ENCODE measurements at regions not wholly inside any gene's neighbourhood (a gene's known extent, or its start where the extent isn't known, plus 50 kb on each side); places are given as distances from the start of the nearest gene placed in this dataset.
A peak's percentile ranks its signal among the peaks of the same experiment; 100 is the strongest.
"Not testable (repeated sequence)": the region's sequence is repeated elsewhere in the genome, so short reads cannot be mapped to it uniquely, and the experiment has no call there.

GRCh38 chrX:111581086-111581485, 69.6 kb downstream of the SERTM2 start:
- Histone ChIP-seq H3K9me2 (ENCODE audit: insufficient read depth) (no peaks in the 10 kb centered on the region), H3K4me2 (no peak overlapping the region), H3K36me3 (ENCODE audit: low read depth) (no peaks in the 10 kb centered on the region), H3F3A (ENCODE audit: insufficient read depth, low read depth) (no peaks in the 10 kb centered on the region), H3K79me2 (ENCODE audit: low read depth) (no peaks in the 10 kb centered on the region), H3K4me3 (no peak overlapping the region), H3K27ac (no peak overlapping the region), H2AFZ (no peak overlapping the region), H3K9me3 (ENCODE audit: insufficient read depth, low read depth) (no peaks in the 10 kb centered on the region), H4K20me1 (ENCODE audit: insufficient read depth) (no peaks in the 10 kb centered on the region), H3K27me3 (ENCODE audit: insufficient read depth, low read depth) (no peaks in the 10 kb centered on the region), H3K4me1 (replicated peaks; ENCODE audit: insufficient read depth) (no peaks in the 10 kb centered on the region)
- no TSS peak for BruUV-seq (replicated peaks)
- DNase-seq: no peak
- no peak for TF ChIP-seq CTCF (conservative IDR thresholded peaks at IDR 0.05)
- no peak for TF ChIP-seq EZH2 (IDR thresholded peaks at IDR 0.05; ENCODE audit: low read depth)
- intact Hi-C loops (cut with micrococcal nuclease; ENCODE audit: unreplicated experiment): no loop called here
- POLR2A ChIA-PET (ENCODE audit: unreplicated experiment): no interaction called here
- CTCF ChIA-PET: no interaction called here

GRCh38 chrX:111585337-111585736, 73.9 kb downstream of the SERTM2 start:
- H3K27ac ChIP-seq: no peak overlapping the region
- H3K79me2 ChIP-seq (ENCODE audit: low read depth): no peaks in the 10 kb centered on the region
- H3K27me3 ChIP-seq (ENCODE audit: insufficient read depth, low read depth): no peaks in the 10 kb centered on the region
- H3K4me1 ChIP-seq (replicated peaks; ENCODE audit: insufficient read depth): no peaks in the 10 kb centered on the region
- H3K4me3 ChIP-seq: no peak overlapping the region
- ChIA-PET CTCF (no interaction called here), POLR2A (ENCODE audit: unreplicated experiment) (no interaction called here)
- TF ChIP-seq EZH2 (IDR thresholded peaks at IDR 0.05; ENCODE audit: low read depth) (no peak), CTCF (conservative IDR thresholded peaks at IDR 0.05) (no peak)
- H3K36me3 ChIP-seq (ENCODE audit: low read depth): no peaks in the 10 kb centered on the region
- no peak overlapping the region for H2AFZ ChIP-seq
- no peaks in the 10 kb centered on the region for H3K9me3 ChIP-seq (ENCODE audit: insufficient read depth, low read depth)
- no peak for DNase-seq
- H3F3A ChIP-seq (ENCODE audit: insufficient read depth, low read depth): no peaks in the 10 kb centered on the region
- no peaks in the 10 kb centered on the region for H4K20me1 ChIP-seq (ENCODE audit: insufficient read depth)
- intact Hi-C loops (cut with micrococcal nuclease; ENCODE audit: unreplicated experiment): no loop called here
- no TSS peak for BruUV-seq (replicated peaks)
- no peak overlapping the region for H3K4me2 ChIP-seq
- no peaks in the 10 kb centered on the region for H3K9me2 ChIP-seq (ENCODE audit: insufficient read depth)

- BruUV-seq (replicated peaks); H4K20me1 ChIP-seq (ENCODE audit: insufficient read depth); H2AFZ ChIP-seq; POLR2A ChIA-PET (ENCODE audit: unreplicated experiment); H3K27me3 ChIP-seq (ENCODE audit: insufficient read depth, low read depth); H3K9me2 ChIP-seq (ENCODE audit: insufficient read depth); H3K36me3 ChIP-seq (ENCODE audit: low read depth); H3K9me3 ChIP-seq (ENCODE audit: insufficient read depth, low read depth); H3K4me3 ChIP-seq; intact Hi-C loops (cut with micrococcal nuclease; ENCODE audit: unreplicated experiment); DNase-seq; H3F3A ChIP-seq (ENCODE audit: insufficient read depth, low read depth); H3K27ac ChIP-seq; CTCF ChIA-PET; H3K4me1 ChIP-seq (replicated peaks; ENCODE audit: insufficient read depth); H3K79me2 ChIP-seq (ENCODE audit: low read depth): not testable (repeated sequence)
- peak overlapping the region; percentile 31; the same call in 1 of the 2 replicates for H3K4me2 ChIP-seq
These were observed 83.0 kb downstream of the SERTM2 start for GRCh38 chrX:111594348-111594877.

- CTCF ChIA-PET: no interaction called here
- no peak overlapping the region for H2AFZ ChIP-seq
- no peaks in the 10 kb centered on the region for H3K9me3 ChIP-seq (ENCODE audit: insufficient read depth, low read depth)
- DNase-seq: no peak
- no peaks in the 10 kb centered on the region; the same call in 1 of the 2 replicates for H4K20me1 ChIP-seq (ENCODE audit: insufficient read depth)
- no peak overlapping the region for H3K4me2 ChIP-seq
- no peaks in the 10 kb centered on the region for H3K9me2 ChIP-seq (ENCODE audit: insufficient read depth)
- H3K27ac ChIP-seq: no peak overlapping the region
- POLR2A ChIA-PET (ENCODE audit: unreplicated experiment): no interaction called here
- intact Hi-C loops (cut with micrococcal nuclease; ENCODE audit: unreplicated experiment): no loop called here
- H3K27me3 ChIP-seq (ENCODE audit: insufficient read depth, low read depth): no peaks in the 10 kb centered on the region
- H3K4me3 ChIP-seq: no peak overlapping the region
- TF ChIP-seq EZH2 (IDR thresholded peaks at IDR 0.05; ENCODE audit: low read depth): no peak
- H3K4me1 ChIP-seq (replicated peaks; ENCODE audit: insufficient read depth): peaks cover 13% of the 10 kb centered on the region; the same call in 1 of the 2 replicates
- no peaks in the 10 kb centered on the region for H3F3A ChIP-seq (ENCODE audit: insufficient read depth, low read depth)
- BruUV-seq (replicated peaks): no TSS peak
- H3K36me3 ChIP-seq (ENCODE audit: low read depth): no peaks in the 10 kb centered on the region
- H3K79me2 ChIP-seq (ENCODE audit: low read depth): no peaks in the 10 kb centered on the region
These were observed 83.0 kb upstream of the ALG13 start for GRCh38 chrX:111597967-111598366.
